ENCODE measurements at regions not wholly inside any gene's neighbourhood (a gene's known extent, or its start where the extent isn't known, plus 50 kb on each side); places are given as distances from the start of the nearest gene placed in this dataset.

GRCh38 chr12:70052476-70052875 lies 190.8 kb upstream of the CNOT2 start:
- intact Hi-C loops (cut with DNase I; ENCODE audit: low total_unique reads) = no loop called here
- no peak for TF ChIP-seq POLR2AphosphoS5 (IDR thresholded peaks at IDR 0.05)
- no peak for TF ChIP-seq POLR2A (IDR thresholded peaks at IDR 0.05)
- TF ChIP-seq, protein P1, sequence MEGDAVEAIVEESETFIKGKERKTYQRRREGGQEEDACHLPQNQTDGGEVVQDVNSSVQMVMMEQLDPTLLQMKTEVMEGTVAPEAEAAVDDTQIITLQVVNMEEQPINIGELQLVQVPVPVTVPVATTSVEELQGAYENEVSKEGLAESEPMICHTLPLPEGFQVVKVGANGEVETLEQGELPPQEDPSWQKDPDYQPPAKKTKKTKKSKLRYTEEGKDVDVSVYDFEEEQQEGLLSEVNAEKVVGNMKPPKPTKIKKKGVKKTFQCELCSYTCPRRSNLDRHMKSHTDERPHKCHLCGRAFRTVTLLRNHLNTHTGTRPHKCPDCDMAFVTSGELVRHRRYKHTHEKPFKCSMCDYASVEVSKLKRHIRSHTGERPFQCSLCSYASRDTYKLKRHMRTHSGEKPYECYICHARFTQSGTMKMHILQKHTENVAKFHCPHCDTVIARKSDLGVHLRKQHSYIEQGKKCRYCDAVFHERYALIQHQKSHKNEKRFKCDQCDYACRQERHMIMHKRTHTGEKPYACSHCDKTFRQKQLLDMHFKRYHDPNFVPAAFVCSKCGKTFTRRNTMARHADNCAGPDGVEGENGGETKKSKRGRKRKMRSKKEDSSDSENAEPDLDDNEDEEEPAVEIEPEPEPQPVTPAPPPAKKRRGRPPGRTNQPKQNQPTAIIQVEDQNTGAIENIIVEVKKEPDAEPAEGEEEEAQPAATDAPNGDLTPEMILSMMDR (IDR thresholded peaks at IDR 0.05) = no peak
- peak overlapping the region in 1 of 2 donors; percentile 41 for H3K27ac ChIP-seq
- no peaks in the 10 kb centered on the region for H3K36me3 ChIP-seq
- DNase-seq (ENCODE audit: low spot score in 2 of 2) = no peak
- no peak overlapping the region for H3K4me3 ChIP-seq
- no peaks in the 10 kb centered on the region for H3K27me3 ChIP-seq
- H3K4me1 ChIP-seq = no peaks in the 10 kb centered on the region
- no peaks in the 10 kb centered on the region for H3K9me3 ChIP-seq

DNA sequence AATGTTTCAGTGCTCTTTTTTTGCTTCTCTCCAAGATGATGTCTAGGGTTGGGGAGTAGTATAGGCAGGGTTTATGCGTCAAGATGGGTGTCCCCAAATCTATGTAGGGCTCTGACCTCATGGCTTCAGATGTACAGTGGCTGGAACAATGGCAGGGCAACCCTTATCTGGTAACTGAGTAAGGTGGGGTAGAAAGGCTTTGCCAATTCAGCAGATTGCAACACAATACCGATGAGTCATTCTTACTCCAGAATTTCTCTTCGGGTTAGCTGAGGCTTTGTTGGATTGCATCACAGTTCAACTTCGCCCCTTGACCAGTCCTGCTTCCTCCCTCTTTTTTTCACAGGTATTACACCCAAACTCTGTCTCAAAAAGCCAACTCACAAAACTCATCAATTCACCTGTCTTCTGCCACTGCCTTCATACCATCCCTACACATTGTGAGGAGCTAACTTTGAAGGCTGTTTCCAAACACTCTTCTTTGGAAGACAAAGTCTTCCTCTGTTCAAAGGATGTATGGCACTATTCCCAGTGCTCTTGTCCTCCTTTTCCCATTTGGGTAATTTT lies 190.2 kb upstream of the CNOT2 start:
- no peak overlapping the region for H3K4me3 ChIP-seq
- H3K36me3 ChIP-seq = no peaks in the 10 kb centered on the region
- H3K9me3 ChIP-seq = no peaks in the 10 kb centered on the region
- no peak for DNase-seq (ENCODE audit: low spot score in 2 of 2)
- intact Hi-C loops (cut with DNase I; ENCODE audit: low total_unique reads) = no loop called here
- peak overlapping the region in 1 of 2 donors; percentile 41 for H3K27ac ChIP-seq
- no peaks in the 10 kb centered on the region for H3K4me1 ChIP-seq
- peak in 1 of 3 donors; percentile 22 for TF ChIP-seq POLR2AphosphoS5 (IDR thresholded peaks at IDR 0.05)
- TF ChIP-seq POLR2A (IDR thresholded peaks at IDR 0.05) = no peak
- H3K27me3 ChIP-seq = no peaks in the 10 kb centered on the region

GRCh38 chr12:70059373-70059772 lies 183.9 kb upstream of the CNOT2 start:
- no peaks in the 10 kb centered on the region for H3K27me3 ChIP-seq
- H3K4me3 ChIP-seq = no peak overlapping the region
- no peaks in the 10 kb centered on the region for H3K4me1 ChIP-seq
- intact Hi-C loops (cut with DNase I; ENCODE audit: low total_unique reads) = no loop called here
- TF ChIP-seq, protein P1 (IDR thresholded peaks at IDR 0.05) = no peak
- TF ChIP-seq POLR2AphosphoS5 (IDR thresholded peaks at IDR 0.05) (no peak), POLR2A (IDR thresholded peaks at IDR 0.05) (no peak)
- H3K9me3 ChIP-seq = peaks cover 0 to 7% of the 10 kb centered on the region in 2 donors
- no peaks in the 10 kb centered on the region for H3K36me3 ChIP-seq
- no peak for DNase-seq (ENCODE audit: low spot score in 2 of 2)
- no peak overlapping the region for H3K27ac ChIP-seq

DNA sequence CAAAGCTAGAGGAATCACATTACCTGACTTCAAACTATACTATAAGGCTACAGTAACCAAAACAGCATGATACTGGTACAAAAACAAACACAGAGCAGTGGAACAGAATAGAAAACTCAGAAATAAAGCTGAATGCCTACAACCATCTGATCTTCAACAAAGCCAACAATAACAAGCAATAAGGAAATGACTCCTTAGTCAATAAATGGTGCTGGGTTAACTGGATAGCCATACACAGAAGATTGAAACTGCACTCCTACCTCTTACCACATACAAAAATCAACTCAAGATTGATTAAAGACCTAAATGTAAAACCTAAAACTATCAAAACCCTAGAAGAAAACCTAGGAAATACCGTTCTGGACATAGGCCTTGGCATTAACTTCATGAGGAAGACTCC lies 182.6 kb upstream of the CNOT2 start:
- peaks cover 0 to 7% of the 10 kb centered on the region in 2 donors for H3K9me3 ChIP-seq
- no peaks in the 10 kb centered on the region for H3K4me1 ChIP-seq
- H3K27ac ChIP-seq = no peak overlapping the region
- TF ChIP-seq, protein P1 (IDR thresholded peaks at IDR 0.05) = no peak
- TF ChIP-seq POLR2AphosphoS5 (IDR thresholded peaks at IDR 0.05) (no peak), POLR2A (IDR thresholded peaks at IDR 0.05) (no peak)
- H3K36me3 ChIP-seq = no peaks in the 10 kb centered on the region
- H3K4me3 ChIP-seq = no peak overlapping the region
- no peak for DNase-seq (ENCODE audit: low spot score in 2 of 2)
- H3K27me3 ChIP-seq = no peaks in the 10 kb centered on the region
- intact Hi-C loops (cut with DNase I; ENCODE audit: low total_unique reads) = no loop called here

- TF ChIP-seq, protein P1 (IDR thresholded peaks at IDR 0.05) = no peak
- no peak for TF ChIP-seq POLR2A (IDR thresholded peaks at IDR 0.05)
- no peak for TF ChIP-seq POLR2AphosphoS5 (IDR thresholded peaks at IDR 0.05)
- Histone ChIP-seq H3K27me3 (no peaks in the 10 kb centered on the region), H3K4me3 (no peak overlapping the region), H3K9me3 (no peaks in the 10 kb centered on the region), H3K27ac (no peak overlapping the region), H3K36me3 (no peaks in the 10 kb centered on the region), H3K4me1 (no peaks in the 10 kb centered on the region)
- intact Hi-C loops (cut with DNase I; ENCODE audit: low total_unique reads) = no loop called here
- DNase-seq (ENCODE audit: low spot score in 2 of 2) = no peak
Observed at GRCh38 chr12:70068743-70069142, 174.5 kb upstream of the CNOT2 start.

Measured in breast epithelium (tissue), 4 donors.